ENCODE measurements at regions not wholly inside any gene's neighbourhood (a gene's known extent, or its start where the extent isn't known, plus 50 kb on each side); places are given as distances from the start of the nearest gene placed in this dataset.

- Histone ChIP-seq H3K27ac (peak overlapping the region; percentile 2 to 27), H3K4me3 (no peak overlapping the region), H3K4me1 (replicated peaks in 1 of 2) (peaks cover 32 to 49% of the 10 kb centered on the region in 2 donors)
- ATAC-seq (replicated peaks in 6 of 8), result peak; percentile 21 to 95 (median 61)
- in situ Hi-C loops (cut with MboI; ENCODE audit: low pct_unique_long_range_greater_than_20kb in 2 of 9, low sequenced_read_pairs in 9 of 9, unreplicated experiment in 9 of 9), result no loop called here
- 0 to 83% (median 10%) methylated on average over 2 to 3 of the region's 3 CpGs; no CpG with 5 or more reads in 3 of the 10 experiments for WGBS, 10 experiments
These were observed 228.2 kb upstream of the BLID start for GRCh38 chr11:122344215-122344614.

- peak overlapping the region in 1 of 2 donors; percentile 15 for H3K27ac ChIP-seq
- peak in 3 of 8 experiments; percentile 16 to 24 (median 18) for ATAC-seq (replicated peaks in 6 of 8)
- peaks cover 33 to 59% of the 10 kb centered on the region in 2 donors for H3K4me1 ChIP-seq (replicated peaks in 1 of 2)
- in situ Hi-C loops (cut with MboI; ENCODE audit: low pct_unique_long_range_greater_than_20kb in 2 of 9, low sequenced_read_pairs in 9 of 9, unreplicated experiment in 9 of 9), result no loop called here
- WGBS, 10 experiments, result 35 to 100% (median 60%) methylated on average over 1 to 3 of the region's 3 CpGs; no CpG with 5 or more reads in 4 of the 10 experiments
- no peak overlapping the region for H3K4me3 ChIP-seq
These were observed 227.2 kb upstream of the BLID start for GRCh38 chr11:122343210-122343609.

GRCh38 chr11:122342089-122342744 lies 226.2 kb upstream of the BLID start:
- ATAC-seq (replicated peaks in 6 of 8), result no peak
- no peak overlapping the region for H3K27ac ChIP-seq
- WGBS, 10 experiments, result 13 to 100% (median 86%) methylated on average over 1 to 4 of the region's 4 CpGs; no CpG with 5 or more reads in 2 of the 10 experiments
- H3K4me1 ChIP-seq (replicated peaks in 1 of 2), result peaks cover 41 to 66% of the 10 kb centered on the region in 2 donors
- no peak overlapping the region for H3K4me3 ChIP-seq
- in situ Hi-C loops (cut with MboI; ENCODE audit: low pct_unique_long_range_greater_than_20kb in 2 of 9, low sequenced_read_pairs in 9 of 9, unreplicated experiment in 9 of 9), result no loop called here

- WGBS, 10 experiments, result 42 to 100% (median 85%) methylated on average over 2 of the region's 2 CpGs; no CpG with 5 or more reads in 2 of the 10 experiments
- H3K27ac ChIP-seq, result no peak overlapping the region
- ATAC-seq (replicated peaks in 6 of 8), result peak in 2 of 8 experiments; percentile 22 to 30
- in situ Hi-C loops (cut with MboI; ENCODE audit: low pct_unique_long_range_greater_than_20kb in 2 of 9, low sequenced_read_pairs in 9 of 9, unreplicated experiment in 9 of 9), result no loop called here
- no peak overlapping the region for H3K4me3 ChIP-seq
- peaks cover 45 to 74% of the 10 kb centered on the region in 2 donors for H3K4me1 ChIP-seq (replicated peaks in 1 of 2)
These were observed 225.5 kb upstream of the BLID start for GRCh38 chr11:122341477-122341876.

GRCh38 chr11:122340607-122341290 lies 224.7 kb upstream of the BLID start:
- ATAC-seq (replicated peaks in 6 of 8), result peak in 1 of 8 experiments; percentile 33
- 40 to 100% (median 78%) methylated on average over 1 to 3 of the region's 3 CpGs for WGBS, 10 experiments
- H3K4me1 ChIP-seq (replicated peaks in 1 of 2), result peaks cover 49 to 81% of the 10 kb centered on the region in 2 donors
- in situ Hi-C loops (cut with MboI; ENCODE audit: low pct_unique_long_range_greater_than_20kb in 2 of 9, low sequenced_read_pairs in 9 of 9, unreplicated experiment in 9 of 9), result no loop called here
- no peak overlapping the region for H3K27ac ChIP-seq
- H3K4me3 ChIP-seq, result no peak overlapping the region

GRCh38 chr11:122339436-122340060 lies 223.5 kb upstream of the BLID start:
- no peak overlapping the region for H3K4me3 ChIP-seq
- ATAC-seq (replicated peaks in 6 of 8), result no peak
- WGBS, 10 experiments, result 14 to 100% (median 88%) methylated on average over 1 to 2 of the region's 2 CpGs; no CpG with 5 or more reads in 1 of the 10 experiments
- in situ Hi-C loops (cut with MboI; ENCODE audit: low pct_unique_long_range_greater_than_20kb in 2 of 9, low sequenced_read_pairs in 9 of 9, unreplicated experiment in 9 of 9), result no loop called here
- H3K4me1 ChIP-seq (replicated peaks in 1 of 2), result peaks cover 55 to 91% of the 10 kb centered on the region in 2 donors
- no peak overlapping the region for H3K27ac ChIP-seq

GRCh38 chr11:122337704-122338103 lies 221.7 kb upstream of the BLID start:
- H3K4me1 ChIP-seq (replicated peaks in 1 of 2), result peaks cover 41 to 79% of the 10 kb centered on the region in 2 donors
- in situ Hi-C loops (cut with MboI; ENCODE audit: low pct_unique_long_range_greater_than_20kb in 2 of 9, low sequenced_read_pairs in 9 of 9, unreplicated experiment in 9 of 9), result no loop called here
- no peak for ATAC-seq (replicated peaks in 6 of 8)
- WGBS, 10 experiments, result 48 to 100% (median 94%) methylated on average over 1 to 4 of the region's 4 CpGs; no CpG with 5 or more reads in 1 of the 10 experiments
- no peak overlapping the region for H3K4me3 ChIP-seq
- no peak overlapping the region for H3K27ac ChIP-seq

- no peak overlapping the region for H3K4me3 ChIP-seq
- WGBS, 10 experiments, result 43 to 100% (median 93%) methylated on average over 1 to 5 of the region's 5 CpGs
- in situ Hi-C loops (cut with MboI; ENCODE audit: low pct_unique_long_range_greater_than_20kb in 2 of 9, low sequenced_read_pairs in 9 of 9, unreplicated experiment in 9 of 9), result no loop called here
- H3K4me1 ChIP-seq (replicated peaks in 1 of 2), result peaks cover 38 to 77% of the 10 kb centered on the region in 2 donors
- ATAC-seq (replicated peaks in 6 of 8), result no peak
- H3K27ac ChIP-seq, result no peak overlapping the region
These were observed 221.2 kb upstream of the BLID start for GRCh38 chr11:122337241-122337640.

- in situ Hi-C loops (cut with MboI; ENCODE audit: low pct_unique_long_range_greater_than_20kb in 2 of 9, low sequenced_read_pairs in 9 of 9, unreplicated experiment in 9 of 9), result no loop called here
- H3K4me1 ChIP-seq (replicated peaks in 1 of 2), result peaks cover 38 to 73% of the 10 kb centered on the region in 2 donors
- no peak for ATAC-seq (replicated peaks in 6 of 8)
- WGBS, 10 experiments, result 71 to 100% (median 92%) methylated on average over 1 to 5 of the region's 5 CpGs; no CpG with 5 or more reads in 1 of the 10 experiments
- no peak overlapping the region for H3K4me3 ChIP-seq
- H3K27ac ChIP-seq, result peak overlapping the region in 1 of 2 donors; percentile 3
These were observed 220.7 kb upstream of the BLID start for GRCh38 chr11:122336706-122337105.

- in situ Hi-C loops (cut with MboI; ENCODE audit: low pct_unique_long_range_greater_than_20kb in 2 of 9, low sequenced_read_pairs in 9 of 9, unreplicated experiment in 9 of 9), result no loop called here
- peak in 5 of 8 experiments; percentile 20 to 47 (median 35) for ATAC-seq (replicated peaks in 6 of 8)
- Histone ChIP-seq H3K27ac (no peak overlapping the region), H3K4me3 (no peak overlapping the region), H3K4me1 (replicated peaks in 1 of 2) (peaks cover 28 to 60% of the 10 kb centered on the region in 2 donors)
- 67 to 97% (median 82%) methylated on average over 3 to 11 of the region's 11 CpGs for WGBS, 10 experiments
These were observed 218.7 kb upstream of the BLID start for GRCh38 chr11:122334546-122335339.

GRCh38 chr11:122333467-122333866 lies 217.5 kb upstream of the BLID start:
- ATAC-seq (replicated peaks in 6 of 8), result peak in 2 of 8 experiments; percentile 18 to 64
- Histone ChIP-seq H3K27ac (no peak overlapping the region), H3K4me3 (no peak overlapping the region), H3K4me1 (replicated peaks in 1 of 2) (peaks cover 28 to 48% of the 10 kb centered on the region in 2 donors)
- in situ Hi-C loops (cut with MboI; ENCODE audit: low pct_unique_long_range_greater_than_20kb in 2 of 9, low sequenced_read_pairs in 9 of 9, unreplicated experiment in 9 of 9), result no loop called here
- 50 to 100% (median 90%) methylated on average over 1 to 4 of the region's 4 CpGs for WGBS, 10 experiments

- in situ Hi-C loops (cut with MboI; ENCODE audit: low pct_unique_long_range_greater_than_20kb in 2 of 9, low sequenced_read_pairs in 9 of 9, unreplicated experiment in 9 of 9), result no loop called here
- WGBS, 10 experiments, result 0 to 100% (median 85%) methylated on average over 1 of the region's 1 CpG; no CpG with 5 or more reads in 2 of the 10 experiments
- no peak overlapping the region for H3K27ac ChIP-seq
- peak in 3 of 8 experiments; percentile 18 to 57 (median 33) for ATAC-seq (replicated peaks in 6 of 8)
- H3K4me3 ChIP-seq, result no peak overlapping the region
- peaks cover 11 to 36% of the 10 kb centered on the region in 2 donors for H3K4me1 ChIP-seq (replicated peaks in 1 of 2)
These were observed 215.1 kb upstream of the BLID start for GRCh38 chr11:122331079-122331478.
